Adrenal gland (tissue), 9 donors: ENCODE measurements at regions not wholly inside any gene's neighbourhood (a gene's known extent, or its start where the extent isn't known, plus 50 kb on each side); places are given as distances from the start of the nearest gene placed in this dataset.

Experiments
- DNase-seq, 7 donors: peaks; one replicate each; pipeline ENCODE4 v3.0.0-alpha.2; 2019 to 2020
- H3K27ac ChIP-seq, 5 donors: fragments of 200-600 bp; sonication (generic) in 4 of 5; 1 replicate in 3 of 5; 2 replicates in 2 of 5; pipeline versions ENCODE4 v1.5.1 to v1.8.0; 2016 to 2020; ENCODE audit warnings: mild to moderate bottlenecking in 1 of 5
- H3K27me3 ChIP-seq: fragments of 200-600 bp; 2 replicates; pipeline ENCODE4 v1.8.0; 2021
- H3K36me3 ChIP-seq, 2 donors: fragments of 200-600 bp; replicated peaks in 1 of 2; 1 replicate in 1 of 2; 2 replicates in 1 of 2; pipeline versions ENCODE4 v1.5.1 to v1.8.0; 2018 to 2022
- H3K4me1 ChIP-seq, 2 donors: fragments of 200-600 bp; replicated peaks in 1 of 2; 1 replicate in 1 of 2; 2 replicates in 1 of 2; pipeline versions ENCODE4 v1.5.1 to v1.8.0; 2018 to 2021
- H3K4me3 ChIP-seq, 4 donors: fragments of 200-600 bp; sonication (generic) in 3 of 4; one replicate each; pipeline ENCODE4 v1.5.1; 2016 to 2018
- H3K9me3 ChIP-seq, 3 donors: fragments of 200-600 bp; sonication (generic) in 1 of 3; replicated peaks in 1 of 3; 1 replicate in 2 of 3; 2 replicates in 1 of 3; pipeline versions ENCODE4 v1.5.1 to v1.8.0; 2016 to 2021
- CTCF ChIP-seq, 6 experiments: fragments of 450-650 bp in 4 of 6; fragments of 200-600 bp in 2 of 6; sonication (generic) in 1 of 6; IDR thresholded peaks; 1 replicate in 5 of 6; 2 replicates in 1 of 6; pipeline versions ENCODE4 v1.5.1 to v1.8.0; 2016 to 2021; ENCODE audit warnings: antibody characterized with exemption in 6 of 6, mild to moderate bottlenecking in 2 of 6, moderate library complexity in 1 of 6
- POLR2A ChIP-seq, 2 donors: fragments of 450-650 bp; IDR thresholded peaks; one replicate each; pipeline ENCODE4 v1.6.1; 2017; ENCODE audit warnings: antibody characterized with exemption in 2 of 2, mild to moderate bottlenecking in 2 of 2, moderate library complexity in 1 of 2
- WGBS, 4 donors: extraction: QIAGEN DNeasy Blood & Tissue Kit in 2 of 4; methylation state at CpG; one replicate each; pipeline versions ENCODE4 v1.1.5 to v1.1.7; 2013 to 2017; 5-methylcytosine and 5-hydroxymethylcytosine counted together
- intact Hi-C, 2 donors: fragments of 100-400 bp; cut with DNase I; formaldehyde crosslinking; loops; one replicate each; pipeline versions ENCODE4 v1.14.1 to v1.15.0; 2022 to 2023
- donor health status: healthy with polysubstance abuse.
- donor health status: Bipolar disorder and iron deficiency.
- donor health status: DM: yes; HTN: yes; CAD: no.
- donor health status: DM: no; HTN: no; CAD: no.
- donor health status: DM: no; HTN: no; CAD: no.

GRCh38 chr15:98057453-98057852 lies 97.0 kb downstream of the ARRDC4 start:
- WGBS, 4 donors, result 70 to 83% (median 74%) methylated on average over 1 of the region's 1 CpG
- no peak overlapping the region for H3K4me3 ChIP-seq
- no peak overlapping the region for H3K27ac ChIP-seq
- intact Hi-C loops, result no loop called here
- peaks cover 0 to 13% (median 5%) of the 10 kb centered on the region in 3 donors for H3K9me3 ChIP-seq
- no peaks in the 10 kb centered on the region for H3K4me1 ChIP-seq
- H3K36me3 ChIP-seq, result no peaks in the 10 kb centered on the region
- TF ChIP-seq CTCF (IDR thresholded peaks at IDR 0.05) (no peak), POLR2A (IDR thresholded peaks at IDR 0.05) (no peak)
- no peaks in the 10 kb centered on the region for H3K27me3 ChIP-seq
- DNase-seq, result no peak

DNA sequence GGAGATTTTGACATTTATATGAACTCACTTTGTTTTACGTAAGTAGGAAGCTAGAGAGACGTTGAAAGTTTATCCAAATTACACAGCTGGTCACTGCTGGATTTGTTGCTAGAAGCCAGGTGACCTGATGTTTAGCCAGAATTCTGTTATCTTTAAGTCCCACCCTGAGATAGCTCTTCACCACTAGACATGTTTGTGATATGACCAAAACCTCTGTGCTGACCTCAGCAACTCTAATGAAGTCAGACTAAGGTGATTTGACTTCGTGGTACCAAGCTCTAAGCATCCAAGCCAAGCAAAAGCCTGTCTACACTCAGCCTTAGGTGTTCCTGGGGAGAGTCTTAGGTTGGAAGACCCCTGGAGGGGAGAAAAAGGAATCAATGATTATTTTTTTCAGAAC lies 102.4 kb downstream of the ARRDC4 start:
- no peak for DNase-seq
- Histone ChIP-seq H3K4me1 (no peaks in the 10 kb centered on the region), H3K27me3 (peaks cover 5% of the 10 kb centered on the region), H3K4me3 (no peak overlapping the region), H3K36me3 (no peaks in the 10 kb centered on the region), H3K27ac (no peak overlapping the region), H3K9me3 (peaks cover 0 to 10% (median 0%) of the 10 kb centered on the region in 3 donors)
- no peak for TF ChIP-seq CTCF (IDR thresholded peaks at IDR 0.05)
- TF ChIP-seq POLR2A (IDR thresholded peaks at IDR 0.05), result no peak
- intact Hi-C loops, result no loop called here
- WGBS, 4 donors, result 32 to 63% (median 38%) methylated on average over 3 of the region's 3 CpGs

DNA sequence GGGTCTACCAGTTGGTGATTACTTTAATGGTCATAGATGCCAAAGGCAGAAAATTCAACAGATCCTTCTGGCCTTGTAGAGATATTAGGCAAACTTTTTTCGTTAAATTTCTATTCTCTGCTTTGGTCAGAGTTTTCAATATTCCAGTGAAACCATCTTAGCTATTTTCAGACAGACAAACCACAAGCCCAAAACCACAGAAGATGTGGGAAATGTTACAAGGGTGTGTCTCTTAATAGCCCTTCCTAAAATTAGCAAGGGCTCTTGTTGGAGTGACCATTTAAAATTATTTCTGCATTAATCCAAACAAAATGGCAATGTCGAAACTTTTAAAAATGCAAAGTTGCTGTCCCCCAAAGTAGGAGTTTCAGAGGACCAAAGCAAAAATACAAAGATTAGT lies 102.8 kb downstream of the ARRDC4 start:
- Histone ChIP-seq H3K4me1 (no peaks in the 10 kb centered on the region), H3K9me3 (peaks cover 0 to 6% (median 0%) of the 10 kb centered on the region in 3 donors), H3K27me3 (peaks cover 5% of the 10 kb centered on the region), H3K27ac (no peak overlapping the region), H3K4me3 (no peak overlapping the region), H3K36me3 (no peaks in the 10 kb centered on the region)
- intact Hi-C loops, result no loop called here
- 55 to 75% (median 62%) methylated on average over 2 of the region's 2 CpGs for WGBS, 4 donors
- no peak for TF ChIP-seq CTCF (IDR thresholded peaks at IDR 0.05)
- no peak for TF ChIP-seq POLR2A (IDR thresholded peaks at IDR 0.05)
- no peak for DNase-seq

DNA sequence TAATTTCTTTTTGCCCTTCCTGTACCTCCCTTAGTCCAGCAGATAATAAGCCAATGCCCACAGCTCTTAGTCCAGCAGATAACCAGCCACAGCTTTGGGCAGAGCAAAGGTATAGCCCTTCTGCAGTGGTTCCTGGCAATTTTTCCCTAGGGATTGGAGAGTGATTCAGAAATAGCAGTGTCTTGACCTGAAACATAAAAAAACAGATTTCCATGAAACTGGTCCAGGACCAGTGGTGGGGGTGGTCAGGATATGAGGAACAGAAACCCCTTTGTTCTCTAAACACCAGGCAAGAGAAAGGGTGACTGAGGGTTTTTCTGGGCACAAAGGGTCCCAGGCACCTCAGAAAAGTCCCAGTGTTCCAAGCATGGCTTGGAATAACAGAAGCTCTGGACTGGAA lies 103.4 kb downstream of the ARRDC4 start:
- TF ChIP-seq POLR2A (IDR thresholded peaks at IDR 0.05) (no peak), CTCF (IDR thresholded peaks at IDR 0.05) (no peak)
- Histone ChIP-seq H3K4me3 (no peak overlapping the region), H3K36me3 (no peaks in the 10 kb centered on the region), H3K4me1 (no peaks in the 10 kb centered on the region), H3K9me3 (peaks cover 0 to under 1% (median 0%) of the 10 kb centered on the region in 3 donors), H3K27me3 (peaks cover 5% of the 10 kb centered on the region), H3K27ac (no peak overlapping the region)
- DNase-seq, result no peak
- intact Hi-C loops, result no loop called here
